WI38 (cell line): ENCODE measurements at regions not wholly inside any gene's neighbourhood (a gene's known extent, or its start where the extent isn't known, plus 50 kb on each side); places are given as distances from the start of the nearest gene placed in this dataset.
"Not testable (repeated sequence)": the region's sequence is repeated elsewhere in the genome, so short reads cannot be mapped to it uniquely, and the experiment has no call there.

ENCODE experiments used
- H3K4me3 ChIP-seq: 2 replicates; pipeline ENCODE4 v1.5.1; 2011; ENCODE audit warnings: low read depth, mild to moderate bottlenecking, control low read depth, low read length
- CTCF ChIP-seq: IDR thresholded peaks from 2 replicates; pipeline ENCODE4 v1.5.1; 2012; ENCODE audit warnings: low read depth, mild to moderate bottlenecking, control low read depth, low read length

GRCh38 chrX:10676235-10676957 is 56.0 kb upstream of the MID1 start:
- H3K4me3 ChIP-seq = no peak overlapping the region

GRCh38 chrX:10677490-10677889 is 57.1 kb upstream of the MID1 start:
- no peak overlapping the region for H3K4me3 ChIP-seq
- no peak for TF ChIP-seq CTCF

More at GRCh38 chrX:10676235-10676957, 56.0 kb upstream of the MID1 start:
- TF ChIP-seq CTCF = no peak

- no peak for TF ChIP-seq CTCF
- no peak overlapping the region for H3K4me3 ChIP-seq
Measured at GRCh38 chrX:10679387-10679786, 59.0 kb upstream of the MID1 start.

- TF ChIP-seq CTCF = no peak
Measured at GRCh38 chrX:10681167-10681566, 60.8 kb upstream of the MID1 start.

GRCh38 chrX:10683631-10684030 is 63.2 kb upstream of the MID1 start:
- not testable (repeated sequence) for H3K4me3 ChIP-seq

More at GRCh38 chrX:10681167-10681566, 60.8 kb upstream of the MID1 start:
- no peak overlapping the region for H3K4me3 ChIP-seq

GRCh38 chrX:10685923-10686595 is 65.7 kb upstream of the MID1 start:
- TF ChIP-seq CTCF = no peak
- no peak overlapping the region for H3K4me3 ChIP-seq

- H3K4me3 ChIP-seq = not testable (repeated sequence)
Measured at GRCh38 chrX:10691751-10692150, 71.4 kb upstream of the MID1 start.

- TF ChIP-seq CTCF = no peak
- H3K4me3 ChIP-seq = no peak overlapping the region
Measured at GRCh38 chrX:10697616-10698317, 77.4 kb upstream of the MID1 start.
